Neural progenitor cell (in vitro differentiated cells): ENCODE measurements at regions not wholly inside any gene's neighbourhood (a gene's known extent, or its start where the extent isn't known, plus 50 kb on each side); places are given as distances from the start of the nearest gene placed in this dataset.

ENCODE experiments used
- DNase-seq: peaks from one replicate; pipeline ENCODE4 v3.0.0-alpha.2; 2016; ENCODE audit warnings: low spot score
- H2AFZ ChIP-seq: fragments of 200-600 bp; sonication (generic); replicated peaks from 2 replicates; pipeline ENCODE4 v1.6.1; 2016; ENCODE audit warnings: antibody characterized with exemption
- H3F3A ChIP-seq: fragments of 200-600 bp; sonication (generic); 2 replicates; pipeline ENCODE4 v1.6.1; 2016; ENCODE audit warnings: antibody characterized with exemption, low read depth
- H3K27ac ChIP-seq: fragments of 200-600 bp; sonication (generic); 2 replicates; pipeline ENCODE4 v1.5.1; 2016; ENCODE audit warnings: mild to moderate bottlenecking
- H3K27me3 ChIP-seq: fragments of 200-600 bp; sonication (generic); 2 replicates; pipeline ENCODE4 v1.6.1; 2016; ENCODE audit warnings: mild to moderate bottlenecking, moderate library complexity
- H3K36me3 ChIP-seq: fragments of 200-600 bp; sonication (generic); 2 replicates; pipeline ENCODE4 v1.5.1; 2016
- H3K4me1 ChIP-seq: fragments of 200-600 bp; sonication (generic); 2 replicates; pipeline ENCODE4 v1.6.1; 2016; ENCODE audit warnings: mixed run types
- H3K4me2 ChIP-seq: fragments of 200-600 bp; sonication (generic); 2 replicates; pipeline ENCODE4 v1.6.1; 2016
- H3K4me3 ChIP-seq: fragments of 200-600 bp; sonication (generic); 2 replicates; pipeline ENCODE4 v1.5.1; 2016
- H3K79me2 ChIP-seq: fragments of 200-600 bp; sonication (generic); 2 replicates; pipeline ENCODE4 v1.6.1; 2016; ENCODE audit warnings: low read depth
- H3K9ac ChIP-seq: fragments of 200-600 bp; sonication (generic); 2 replicates; pipeline ENCODE4 v1.6.1; 2016
- H3K9me3 ChIP-seq: fragments of 200-600 bp; sonication (generic); 2 replicates; pipeline ENCODE4 v1.5.1; 2016; ENCODE audit warnings: low read depth
- H4K20me1 ChIP-seq: fragments of 200-600 bp; sonication (generic); 2 replicates; pipeline ENCODE4 v1.6.1; 2016; ENCODE audit warnings: low read depth
- H3K27ac Mint-ChIP-seq: 3 replicates; pipeline ENCODE4 v1.8.0; 2021; ENCODE audit warnings: mixed read lengths
- H3K27me3 Mint-ChIP-seq: 2 replicates; pipeline ENCODE4 v1.8.0; 2022; ENCODE audit warnings: low read depth, mild to moderate bottlenecking, inconsistent platforms, moderate library complexity, mixed read lengths; ENCODE audit not compliant: insufficient read depth
- H3K36me3 Mint-ChIP-seq: 3 replicates; pipeline ENCODE4 v1.8.0; 2021; ENCODE audit warnings: mixed read lengths
- H3K4me1 Mint-ChIP-seq: 3 replicates; pipeline ENCODE4 v1.8.0; 2021; ENCODE audit warnings: mixed read lengths
- H3K4me3 Mint-ChIP-seq: 3 replicates; pipeline ENCODE4 v1.8.0; 2021; ENCODE audit warnings: mild to moderate bottlenecking, moderate library complexity, mixed read lengths
- H3K9me3 Mint-ChIP-seq: 3 replicates; pipeline ENCODE4 v1.8.0; 2020; ENCODE audit warnings: mixed read lengths
- CTCF ChIP-seq: fragments of 200-600 bp; sonication (generic); IDR thresholded peaks from 2 replicates; pipeline ENCODE4 v1.5.1; 2017; ENCODE audit warnings: antibody characterized with exemption, mild to moderate bottlenecking
- EZH2 ChIP-seq: fragments of 200-600 bp; sonication (generic); IDR thresholded peaks from 2 replicates; pipeline ENCODE4 v1.6.1; 2017; ENCODE audit warnings: antibody characterized with exemption, mild to moderate bottlenecking, moderate library complexity
- EZH2phosphoT487 ChIP-seq: fragments of 200-600 bp; sonication (generic); IDR thresholded peaks from 2 replicates; pipeline ENCODE4 v1.6.1; 2017; ENCODE audit warnings: antibody characterized with exemption

GRCh38 chr15:46946953-46947352, 770.4 kb upstream of the SEMA6D start:
- Histone ChIP-seq H3F3A (no peaks in the 10 kb centered on the region), H3K36me3 (no peaks in the 10 kb centered on the region), H3K4me2 (no peak overlapping the region), H4K20me1 (no peaks in the 10 kb centered on the region), H3K27ac (no peak overlapping the region), H3K79me2 (no peaks in the 10 kb centered on the region), H3K27me3 (no peaks in the 10 kb centered on the region), H3K9me3 (no peaks in the 10 kb centered on the region), H3K4me3 (no peak overlapping the region), H3K4me1 (no peaks in the 10 kb centered on the region), H2AFZ (no peak overlapping the region), H3K9ac (no peak overlapping the region)
- no peak overlapping the region for H3K4me3 Mint-ChIP-seq
- peaks cover 2% of the 10 kb centered on the region for H3K9me3 Mint-ChIP-seq
- no peaks in the 10 kb centered on the region for H3K36me3 Mint-ChIP-seq
- no peaks in the 10 kb centered on the region for H3K27me3 Mint-ChIP-seq
- no peak for DNase-seq
- peaks cover 5% of the 10 kb centered on the region for H3K4me1 Mint-ChIP-seq
- no peak overlapping the region for H3K27ac Mint-ChIP-seq
- TF ChIP-seq EZH2phosphoT487, result no peak
- TF ChIP-seq EZH2, result no peak
- no peak for TF ChIP-seq CTCF

GRCh38 chr15:46955576-46955975, 761.7 kb upstream of the SEMA6D start:
- Histone ChIP-seq H4K20me1 (no peaks in the 10 kb centered on the region), H3K9ac (no peak overlapping the region), H3K4me3 (no peak overlapping the region), H3F3A (no peaks in the 10 kb centered on the region), H3K27me3 (no peaks in the 10 kb centered on the region), H3K79me2 (no peaks in the 10 kb centered on the region), H3K4me2 (no peak overlapping the region), H2AFZ (no peak overlapping the region), H3K9me3 (no peaks in the 10 kb centered on the region), H3K4me1 (no peaks in the 10 kb centered on the region), H3K36me3 (no peaks in the 10 kb centered on the region), H3K27ac (no peak overlapping the region)
- H3K27ac Mint-ChIP-seq, result no peak overlapping the region
- no peak for TF ChIP-seq CTCF
- TF ChIP-seq EZH2, result no peak
- TF ChIP-seq EZH2phosphoT487, result no peak
- no peak for DNase-seq
- no peaks in the 10 kb centered on the region for H3K4me1 Mint-ChIP-seq
- H3K36me3 Mint-ChIP-seq, result no peaks in the 10 kb centered on the region
- H3K4me3 Mint-ChIP-seq, result no peak overlapping the region
- H3K27me3 Mint-ChIP-seq, result no peaks in the 10 kb centered on the region
- no peaks in the 10 kb centered on the region for H3K9me3 Mint-ChIP-seq

- Histone ChIP-seq H4K20me1 (no peaks in the 10 kb centered on the region), H3K27ac (no peak overlapping the region), H3K4me2 (no peak overlapping the region), H3K27me3 (no peaks in the 10 kb centered on the region), H3F3A (no peaks in the 10 kb centered on the region), H3K4me1 (no peaks in the 10 kb centered on the region), H3K79me2 (no peaks in the 10 kb centered on the region), H3K36me3 (no peaks in the 10 kb centered on the region), H3K9ac (no peak overlapping the region), H3K4me3 (no peak overlapping the region), H3K9me3 (no peaks in the 10 kb centered on the region), H2AFZ (peak overlapping the region; percentile 51)
- DNase-seq, result no peak
- Mint-ChIP-seq H3K4me3 (no peak overlapping the region), H3K27ac (no peak overlapping the region), H3K4me1 (no peaks in the 10 kb centered on the region), H3K9me3 (no peaks in the 10 kb centered on the region), H3K27me3 (no peaks in the 10 kb centered on the region), H3K36me3 (no peaks in the 10 kb centered on the region)
- TF ChIP-seq EZH2phosphoT487 (no peak), EZH2 (no peak), CTCF (no peak)
These were observed 760.8 kb upstream of the SEMA6D start for GRCh38 chr15:46956456-46956855.

- Mint-ChIP-seq H3K9me3 (no peaks in the 10 kb centered on the region), H3K27me3 (no peaks in the 10 kb centered on the region), H3K36me3 (no peaks in the 10 kb centered on the region), H3K4me3 (no peak overlapping the region), H3K4me1 (no peaks in the 10 kb centered on the region), H3K27ac (no peak overlapping the region)
- H3K4me2 ChIP-seq, result no peak overlapping the region
- no peaks in the 10 kb centered on the region for H3F3A ChIP-seq
- H3K79me2 ChIP-seq, result no peaks in the 10 kb centered on the region
- no peaks in the 10 kb centered on the region for H3K36me3 ChIP-seq
- no peak overlapping the region for H2AFZ ChIP-seq
- no peaks in the 10 kb centered on the region for H3K27me3 ChIP-seq
- no peaks in the 10 kb centered on the region for H3K9me3 ChIP-seq
- H3K4me1 ChIP-seq, result no peaks in the 10 kb centered on the region
- no peak for TF ChIP-seq EZH2phosphoT487
- TF ChIP-seq CTCF, result no peak
- TF ChIP-seq EZH2, result no peak
- H3K4me3 ChIP-seq, result no peak overlapping the region
- no peak for DNase-seq
- H3K9ac ChIP-seq, result no peak overlapping the region
- no peak overlapping the region for H3K27ac ChIP-seq
- no peaks in the 10 kb centered on the region for H4K20me1 ChIP-seq
These were observed 760.4 kb upstream of the SEMA6D start for GRCh38 chr15:46956881-46957280.
